HEK293 (cell line): ENCODE measurements at regions not wholly inside any gene's neighbourhood (a gene's known extent, or its start where the extent isn't known, plus 50 kb on each side); places are given as distances from the start of the nearest gene placed in this dataset.
"Not testable (repeated sequence)": the region's sequence is repeated elsewhere in the genome, so short reads cannot be mapped to it uniquely, and the experiment has no call there.

Experiments used
- RBAK ChIP-seq: fragments of 450-650 bp; formaldehyde crosslinking; IDR thresholded peaks from 2 replicates; pipeline ENCODE4 v1.5.1; 2016; ENCODE audit warnings: missing biosample characterization, missing genetic modification characterization
- ZNF23 ChIP-seq: fragments of 450-650 bp; formaldehyde crosslinking; IDR thresholded peaks from 2 replicates; pipeline ENCODE4 v1.5.1; 2016; ENCODE audit warnings: missing biosample characterization, missing genetic modification characterization, borderline replicate concordance
- ZNF24 ChIP-seq: fragments of 450-650 bp; formaldehyde crosslinking; IDR thresholded peaks from 2 replicates; pipeline ENCODE4 v1.5.1; 2016; ENCODE audit warnings: missing biosample characterization, missing genetic modification characterization
- ZNF701 ChIP-seq: fragments of 450-650 bp; formaldehyde crosslinking; IDR thresholded peaks from 2 replicates; pipeline ENCODE4 v1.5.1; 2016; ENCODE audit warnings: missing biosample characterization, missing genetic modification characterization
- TF ChIP-seq, protein P1 (sequence below): fragments of 450-650 bp; formaldehyde crosslinking; IDR thresholded peaks from 2 replicates; pipeline ENCODE4 v1.5.1; 2016; ENCODE audit warnings: missing biosample characterization, missing genetic modification characterization
- TF ChIP-seq, protein P2 (sequence below): fragments of 450-650 bp; formaldehyde crosslinking; IDR thresholded peaks from 2 replicates; pipeline ENCODE4 v1.5.1; 2016; ENCODE audit warnings: missing biosample characterization, missing genetic modification characterization, borderline replicate concordance
- TF ChIP-seq, protein P3 (sequence below): fragments of 450-650 bp; formaldehyde crosslinking; IDR thresholded peaks from 2 replicates; pipeline ENCODE4 v1.5.1; 2016; ENCODE audit warnings: missing biosample characterization, missing genetic modification characterization

DNA sequence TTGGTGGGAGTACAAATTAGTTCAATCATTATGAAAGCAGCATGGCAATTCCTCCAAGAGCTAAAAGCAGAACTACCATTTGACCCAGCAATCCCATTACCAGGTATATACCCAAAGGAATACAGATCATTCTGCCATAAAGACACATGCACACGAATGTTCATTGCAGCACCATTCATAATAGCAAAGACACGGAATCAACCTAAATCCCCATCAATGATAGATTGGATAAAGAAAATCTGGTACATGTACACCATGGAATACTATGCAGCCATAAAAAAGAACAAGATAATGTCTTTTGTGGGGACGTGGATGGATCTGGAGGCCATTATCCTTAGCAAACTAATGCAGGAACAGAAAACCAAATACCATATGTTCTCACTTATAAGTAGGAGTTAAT lies 85.1 kb upstream of the KYNU start:
- not testable (repeated sequence) for TF ChIP-seq ZNF701, ZNF24, ZNF23, RBAK (tag by site-specific recombination)
- TF ChIP-seq, protein P1, sequence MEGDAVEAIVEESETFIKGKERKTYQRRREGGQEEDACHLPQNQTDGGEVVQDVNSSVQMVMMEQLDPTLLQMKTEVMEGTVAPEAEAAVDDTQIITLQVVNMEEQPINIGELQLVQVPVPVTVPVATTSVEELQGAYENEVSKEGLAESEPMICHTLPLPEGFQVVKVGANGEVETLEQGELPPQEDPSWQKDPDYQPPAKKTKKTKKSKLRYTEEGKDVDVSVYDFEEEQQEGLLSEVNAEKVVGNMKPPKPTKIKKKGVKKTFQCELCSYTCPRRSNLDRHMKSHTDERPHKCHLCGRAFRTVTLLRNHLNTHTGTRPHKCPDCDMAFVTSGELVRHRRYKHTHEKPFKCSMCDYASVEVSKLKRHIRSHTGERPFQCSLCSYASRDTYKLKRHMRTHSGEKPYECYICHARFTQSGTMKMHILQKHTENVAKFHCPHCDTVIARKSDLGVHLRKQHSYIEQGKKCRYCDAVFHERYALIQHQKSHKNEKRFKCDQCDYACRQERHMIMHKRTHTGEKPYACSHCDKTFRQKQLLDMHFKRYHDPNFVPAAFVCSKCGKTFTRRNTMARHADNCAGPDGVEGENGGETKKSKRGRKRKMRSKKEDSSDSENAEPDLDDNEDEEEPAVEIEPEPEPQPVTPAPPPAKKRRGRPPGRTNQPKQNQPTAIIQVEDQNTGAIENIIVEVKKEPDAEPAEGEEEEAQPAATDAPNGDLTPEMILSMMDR, result not testable (repeated sequence)
- TF ChIP-seq, protein P2, sequence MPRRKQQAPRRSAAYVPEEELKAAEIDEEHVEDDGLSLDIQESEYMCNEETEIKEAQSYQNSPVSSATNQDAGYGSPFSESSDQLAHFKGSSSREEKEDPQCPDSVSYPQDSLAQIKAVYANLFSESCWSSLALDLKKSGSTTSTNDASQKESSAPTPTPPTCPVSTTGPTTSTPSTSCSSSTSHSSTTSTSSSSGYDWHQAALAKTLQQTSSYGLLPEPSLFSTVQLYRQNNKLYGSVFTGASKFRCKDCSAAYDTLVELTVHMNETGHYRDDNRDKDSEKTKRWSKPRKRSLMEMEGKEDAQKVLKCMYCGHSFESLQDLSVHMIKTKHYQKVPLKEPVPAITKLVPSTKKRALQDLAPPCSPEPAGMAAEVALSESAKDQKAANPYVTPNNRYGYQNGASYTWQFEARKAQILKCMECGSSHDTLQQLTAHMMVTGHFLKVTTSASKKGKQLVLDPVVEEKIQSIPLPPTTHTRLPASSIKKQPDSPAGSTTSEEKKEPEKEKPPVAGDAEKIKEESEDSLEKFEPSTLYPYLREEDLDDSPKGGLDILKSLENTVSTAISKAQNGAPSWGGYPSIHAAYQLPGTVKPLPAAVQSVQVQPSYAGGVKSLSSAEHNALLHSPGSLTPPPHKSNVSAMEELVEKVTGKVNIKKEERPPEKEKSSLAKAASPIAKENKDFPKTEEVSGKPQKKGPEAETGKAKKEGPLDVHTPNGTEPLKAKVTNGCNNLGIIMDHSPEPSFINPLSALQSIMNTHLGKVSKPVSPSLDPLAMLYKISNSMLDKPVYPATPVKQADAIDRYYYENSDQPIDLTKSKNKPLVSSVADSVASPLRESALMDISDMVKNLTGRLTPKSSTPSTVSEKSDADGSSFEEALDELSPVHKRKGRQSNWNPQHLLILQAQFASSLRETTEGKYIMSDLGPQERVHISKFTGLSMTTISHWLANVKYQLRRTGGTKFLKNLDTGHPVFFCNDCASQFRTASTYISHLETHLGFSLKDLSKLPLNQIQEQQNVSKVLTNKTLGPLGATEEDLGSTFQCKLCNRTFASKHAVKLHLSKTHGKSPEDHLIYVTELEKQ (tag by site-specific recombination), result not testable (repeated sequence)
- TF ChIP-seq, protein P3, sequence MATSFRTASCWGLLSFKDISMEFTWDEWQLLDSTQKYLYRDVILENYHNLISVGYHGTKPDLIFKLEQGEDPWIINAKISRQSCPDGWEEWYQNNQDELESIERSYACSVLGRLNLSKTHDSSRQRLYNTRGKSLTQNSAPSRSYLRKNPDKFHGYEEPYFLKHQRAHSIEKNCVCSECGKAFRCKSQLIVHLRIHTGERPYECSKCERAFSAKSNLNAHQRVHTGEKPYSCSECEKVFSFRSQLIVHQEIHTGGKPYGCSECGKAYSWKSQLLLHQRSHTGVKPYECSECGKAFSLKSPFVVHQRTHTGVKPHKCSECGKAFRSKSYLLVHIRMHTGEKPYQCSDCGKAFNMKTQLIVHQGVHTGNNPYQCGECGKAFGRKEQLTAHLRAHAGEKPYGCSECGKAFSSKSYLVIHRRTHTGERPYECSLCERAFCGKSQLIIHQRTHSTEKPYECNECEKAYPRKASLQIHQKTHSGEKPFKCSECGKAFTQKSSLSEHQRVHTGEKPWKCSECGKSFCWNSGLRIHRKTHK (tag by site-specific recombination), result not testable (repeated sequence)
